HEK293T (cell line): ENCODE measurements at regions not wholly inside any gene's neighbourhood (a gene's known extent, or its start where the extent isn't known, plus 50 kb on each side); places are given as distances from the start of the nearest gene placed in this dataset.

Experiments
- ARNT ChIP-seq: fragments of 450-650 bp; IDR thresholded peaks from 2 replicates; pipeline ENCODE4 v1.6.1; 2017; ENCODE audit warnings: mild to moderate bottlenecking
- BHLHE40 ChIP-seq: fragments of 450-650 bp; IDR thresholded peaks from 2 replicates; pipeline ENCODE4 v1.6.1; 2016; ENCODE audit warnings: mild to moderate bottlenecking, moderate library complexity, borderline replicate concordance
- CTBP1 ChIP-seq: fragments of 450-650 bp; IDR thresholded peaks from 2 replicates; pipeline ENCODE4 v1.6.1; 2016; ENCODE audit warnings: borderline replicate concordance
- ELF4 ChIP-seq: fragments of 450-650 bp; IDR thresholded peaks from 2 replicates; pipeline ENCODE4 v1.6.1; 2017; ENCODE audit warnings: antibody characterized with exemption
- FOXA1 ChIP-seq: fragments of 450-650 bp; IDR thresholded peaks from 2 replicates; pipeline ENCODE4 v1.6.1; 2016; ENCODE audit warnings: mild to moderate bottlenecking
- FOXK2 ChIP-seq: fragments of 450-650 bp; IDR thresholded peaks from 2 replicates; pipeline ENCODE4 v1.6.1; 2016; ENCODE audit warnings: mild to moderate bottlenecking
- FOXM1 ChIP-seq: fragments of 450-650 bp; IDR thresholded peaks from 2 replicates; pipeline ENCODE4 v1.6.1; 2017; ENCODE audit warnings: mild to moderate bottlenecking, borderline replicate concordance
- HDGF ChIP-seq: fragments of 450-650 bp; IDR thresholded peaks from 2 replicates; pipeline ENCODE4 v1.6.1; 2017; ENCODE audit warnings: antibody characterized with exemption, borderline replicate concordance
- LEF1 ChIP-seq: fragments of 450-650 bp; IDR thresholded peaks from 2 replicates; pipeline ENCODE4 v1.6.1; 2017; ENCODE audit warnings: mild to moderate bottlenecking, borderline replicate concordance
- NFRKB ChIP-seq: fragments of 450-650 bp; IDR thresholded peaks from 2 replicates; pipeline ENCODE4 v1.6.1; 2016; ENCODE audit warnings: mild to moderate bottlenecking, moderate library complexity
- PKNOX1 ChIP-seq: fragments of 450-650 bp; IDR thresholded peaks from 2 replicates; pipeline ENCODE4 v1.6.1; 2016
- SP1 ChIP-seq: fragments of 450-650 bp; IDR thresholded peaks from 2 replicates; pipeline ENCODE4 v1.6.1; 2017
- SUZ12 ChIP-seq: fragments of 450-650 bp; IDR thresholded peaks from 2 replicates; pipeline ENCODE4 v1.6.1; 2016; ENCODE audit warnings: mild to moderate bottlenecking
- TARDBP ChIP-seq: fragments of 450-650 bp; IDR thresholded peaks from 2 replicates; pipeline ENCODE4 v1.6.1; 2016

GRCh38 chr7:79664884-79665676 lies 211.6 kb upstream of the MAGI2 start:
- TF ChIP-seq LEF1 (no peak), ARNT (no peak), TARDBP (no peak), CTBP1 (no peak), PKNOX1 (no peak), ELF4 (no peak), SUZ12 (no peak), FOXM1 (no peak), SP1 (no peak), FOXA1 (no peak), NFRKB (no peak), BHLHE40 (no peak), HDGF (no peak), FOXK2 (no peak)
